Endothelial cell (in vitro differentiated cells): ENCODE measurements at regions not wholly inside any gene's neighbourhood (a gene's known extent, or its start where the extent isn't known, plus 50 kb on each side); places are given as distances from the start of the nearest gene placed in this dataset.

Experiments
- DNase-seq: peaks from one replicate; pipeline ENCODE4 v3.0.0; 2021; ENCODE audit warnings: low spot score
- H3K27ac Mint-ChIP-seq: one replicate; pipeline ENCODE4 v1.8.0; 2021; ENCODE audit warnings: mixed read lengths, inconsistent platforms; ENCODE audit not compliant: unreplicated experiment
- H3K27me3 Mint-ChIP-seq: one replicate; pipeline ENCODE4 v1.8.0; 2021; ENCODE audit warnings: mild to moderate bottlenecking, moderate library complexity, mixed read lengths, inconsistent platforms; ENCODE audit not compliant: unreplicated experiment
- H3K36me3 Mint-ChIP-seq: one replicate; pipeline ENCODE4 v1.8.0; 2021; ENCODE audit warnings: mild to moderate bottlenecking, low read depth, mixed read lengths, inconsistent platforms; ENCODE audit not compliant: unreplicated experiment
- H3K4me1 Mint-ChIP-seq: one replicate; pipeline ENCODE4 v1.8.0; 2021; ENCODE audit warnings: mild to moderate bottlenecking, mixed read lengths, inconsistent platforms; ENCODE audit not compliant: unreplicated experiment
- H3K4me3 Mint-ChIP-seq: one replicate; pipeline ENCODE4 v1.8.0; 2021; ENCODE audit warnings: mild to moderate bottlenecking, mixed read lengths, inconsistent platforms; ENCODE audit not compliant: unreplicated experiment
- H3K9me3 Mint-ChIP-seq: one replicate; pipeline ENCODE4 v1.8.0; 2021; ENCODE audit warnings: mixed read lengths, inconsistent platforms; ENCODE audit not compliant: unreplicated experiment
- CTCF ChIP-seq: fragments of 200-600 bp; sonication (generic); IDR thresholded peaks from one replicate; pipeline ENCODE4 v1.5.0; 2021; ENCODE audit warnings: antibody characterized with exemption; ENCODE audit not compliant: unreplicated experiment

GRCh38 chr15:70499791-70500190 lies 263.6 kb downstream of the UACA start:
- no peak overlapping the region for H3K27ac Mint-ChIP-seq
- no peak overlapping the region for H3K4me3 Mint-ChIP-seq
- no peaks in the 10 kb centered on the region for H3K9me3 Mint-ChIP-seq
- DNase-seq, result no peak
- peaks cover 19% of the 10 kb centered on the region for H3K4me1 Mint-ChIP-seq
- H3K27me3 Mint-ChIP-seq, result no peaks in the 10 kb centered on the region
- H3K36me3 Mint-ChIP-seq, result no peaks in the 10 kb centered on the region
- TF ChIP-seq CTCF, result no peak

GRCh38 chr15:70498096-70498626 lies 265.2 kb downstream of the UACA start:
- DNase-seq, result no peak
- Mint-ChIP-seq H3K27ac (no peak overlapping the region), H3K4me1 (peaks cover 6% of the 10 kb centered on the region), H3K9me3 (no peaks in the 10 kb centered on the region), H3K4me3 (no peak overlapping the region), H3K36me3 (no peaks in the 10 kb centered on the region), H3K27me3 (peaks cover 2% of the 10 kb centered on the region)
- no peak for TF ChIP-seq CTCF

- peaks cover 2% of the 10 kb centered on the region for H3K27me3 Mint-ChIP-seq
- no peak overlapping the region for H3K27ac Mint-ChIP-seq
- no peak for DNase-seq
- H3K36me3 Mint-ChIP-seq, result no peaks in the 10 kb centered on the region
- no peaks in the 10 kb centered on the region for H3K9me3 Mint-ChIP-seq
- no peak for TF ChIP-seq CTCF
- H3K4me3 Mint-ChIP-seq, result no peak overlapping the region
- peaks cover 3% of the 10 kb centered on the region for H3K4me1 Mint-ChIP-seq
Observed at GRCh38 chr15:70497661-70498060, 265.7 kb downstream of the UACA start.

- Mint-ChIP-seq H3K4me3 (no peak overlapping the region), H3K4me1 (peaks cover 11% of the 10 kb centered on the region), H3K36me3 (peaks cover 3% of the 10 kb centered on the region), H3K27me3 (peaks cover 2% of the 10 kb centered on the region), H3K27ac (no peak overlapping the region), H3K9me3 (no peaks in the 10 kb centered on the region)
- no peak for TF ChIP-seq CTCF
- DNase-seq, result no peak
Observed at GRCh38 chr15:70495991-70496599, 267.3 kb downstream of the UACA start.

GRCh38 chr15:70494852-70495571 lies 268.3 kb downstream of the UACA start:
- H3K27me3 Mint-ChIP-seq, result peaks cover 3% of the 10 kb centered on the region
- peaks cover 8% of the 10 kb centered on the region for H3K4me1 Mint-ChIP-seq
- no peaks in the 10 kb centered on the region for H3K9me3 Mint-ChIP-seq
- no peak overlapping the region for H3K27ac Mint-ChIP-seq
- no peak for DNase-seq
- H3K4me3 Mint-ChIP-seq, result no peak overlapping the region
- no peak for TF ChIP-seq CTCF
- H3K36me3 Mint-ChIP-seq, result peaks cover 3% of the 10 kb centered on the region
